ENCODE measurements at regions not wholly inside any gene's neighbourhood (a gene's known extent, or its start where the extent isn't known, plus 50 kb on each side); places are given as distances from the start of the nearest gene placed in this dataset.
"Not testable (repeated sequence)": the region's sequence is repeated elsewhere in the genome, so short reads cannot be mapped to it uniquely, and the experiment has no call there.

- WGBS, 2 donors = 93 to 94% methylated on average over 13 of the region's 13 CpGs
- Histone ChIP-seq H3K9me3 (peaks cover 0 to 2% (median 0%) of the 10 kb centered on the region in 4 donors), H3K27ac (no peak overlapping the region), H3K27me3 (no peaks in the 10 kb centered on the region), H3K4me1 (no peaks in the 10 kb centered on the region), H3K36me3 (no peaks in the 10 kb centered on the region), H3K4me3 (no peak overlapping the region)
- DNase-seq (peak in 1 of 2 donors; percentile 10), ATAC-seq (ENCODE audit: low FRiP score in 2 of 2) (no peak)
- TF ChIP-seq EP300 (IDR thresholded peaks at IDR 0.05) = no peak
- TF ChIP-seq POLR2AphosphoS5 (IDR thresholded peaks at IDR 0.05) = no peak
- TF ChIP-seq CTCF (IDR thresholded peaks at IDR 0.05) = no peak
- TF ChIP-seq POLR2A (IDR thresholded peaks at IDR 0.05) = no peak
These were observed 77.5 kb downstream of the CRLF2 start for GRCh38 chrX:1134976-1135375.

GRCh38 chrX:1134156-1134555 lies 78.3 kb downstream of the CRLF2 start:
- Histone ChIP-seq H3K4me3 (no peak overlapping the region), H3K27me3 (no peaks in the 10 kb centered on the region), H3K27ac (no peak overlapping the region), H3K4me1 (no peaks in the 10 kb centered on the region), H3K9me3 (peaks cover 0 to 2% (median 0%) of the 10 kb centered on the region in 4 donors), H3K36me3 (no peaks in the 10 kb centered on the region)
- WGBS, 2 donors = 83 to 84% methylated on average over 12 of the region's 12 CpGs
- DNase-seq = no peak
- peak in 1 of 2 donors; percentile 37 for ATAC-seq (ENCODE audit: low FRiP score in 2 of 2)
- TF ChIP-seq POLR2A (IDR thresholded peaks at IDR 0.05) (no peak), CTCF (IDR thresholded peaks at IDR 0.05) (no peak), POLR2AphosphoS5 (IDR thresholded peaks at IDR 0.05) (no peak), EP300 (IDR thresholded peaks at IDR 0.05) (no peak)

- no peak for ATAC-seq (ENCODE audit: low FRiP score in 2 of 2)
- Histone ChIP-seq H3K9me3 (peaks cover 0 to 2% (median 0%) of the 10 kb centered on the region in 4 donors), H3K36me3 (no peaks in the 10 kb centered on the region), H3K27me3 (no peaks in the 10 kb centered on the region), H3K4me3 (no peak overlapping the region), H3K4me1 (no peaks in the 10 kb centered on the region), H3K27ac (no peak overlapping the region)
- TF ChIP-seq CTCF (IDR thresholded peaks at IDR 0.05) = no peak
- TF ChIP-seq POLR2AphosphoS5 (IDR thresholded peaks at IDR 0.05) = no peak
- no peak for TF ChIP-seq EP300 (IDR thresholded peaks at IDR 0.05)
- TF ChIP-seq POLR2A (IDR thresholded peaks at IDR 0.05) = no peak
- 66 to 85% methylated on average over 3 of the region's 3 CpGs for WGBS, 2 donors
- no peak for DNase-seq
These were observed 85.7 kb downstream of the CRLF2 start for GRCh38 chrX:1126738-1127137.

GRCh38 chrX:1124531-1124930 lies 87.9 kb downstream of the CRLF2 start:
- ATAC-seq (ENCODE audit: low FRiP score in 2 of 2) = no peak
- Histone ChIP-seq H3K36me3 (no peaks in the 10 kb centered on the region), H3K9me3 (no peaks in the 10 kb centered on the region), H3K4me1 (no peaks in the 10 kb centered on the region), H3K4me3 (no peak overlapping the region), H3K27me3 (no peaks in the 10 kb centered on the region), H3K27ac (no peak overlapping the region)
- DNase-seq = no peak
- no peak for TF ChIP-seq EP300 (IDR thresholded peaks at IDR 0.05)
- TF ChIP-seq CTCF (IDR thresholded peaks at IDR 0.05) = no peak
- TF ChIP-seq POLR2AphosphoS5 (IDR thresholded peaks at IDR 0.05) = no peak
- no peak for TF ChIP-seq POLR2A (IDR thresholded peaks at IDR 0.05)
- WGBS, 2 donors = 82 to 84% methylated on average over 11 of the region's 11 CpGs

GRCh38 chrX:1122851-1123250 lies 89.6 kb downstream of the CRLF2 start:
- not testable (repeated sequence) for H3K4me3 ChIP-seq; DNase-seq; H3K27me3 ChIP-seq; ATAC-seq (ENCODE audit: low FRiP score in 2 of 2); H3K27ac ChIP-seq; H3K36me3 ChIP-seq; H3K9me3 ChIP-seq; H3K4me1 ChIP-seq
- 85 to 91% methylated on average over 12 of the region's 12 CpGs for WGBS, 2 donors

All from upper lobe of left lung (tissue), 6 donors.